Tibial artery (tissue), 4 donors: ENCODE measurements at regions not wholly inside any gene's neighbourhood (a gene's known extent, or its start where the extent isn't known, plus 50 kb on each side); places are given as distances from the start of the nearest gene placed in this dataset.
A peak's percentile ranks its signal among the peaks of the same experiment; 100 is the strongest.

Experiments used
- DNase-seq, 2 donors: peaks; one replicate each; pipeline ENCODE4 v3.0.0-alpha.2; 2019
- H3K27ac ChIP-seq, 2 donors: fragments of 200-600 bp; sonication (generic) in 1 of 2; 1 replicate in 1 of 2; 2 replicates in 1 of 2; pipeline ENCODE4 v1.5.1; 2018 to 2019; ENCODE audit warnings: mild to moderate bottlenecking in 1 of 2
- H3K27me3 ChIP-seq, 2 donors: fragments of 200-600 bp; sonication (generic) in 1 of 2; one replicate each; pipeline versions ENCODE4 v1.5.1 to v1.6.0; 2016 to 2019
- H3K36me3 ChIP-seq, 3 donors: fragments of 200-600 bp; sonication (generic) in 2 of 3; one replicate each; pipeline ENCODE4 v1.5.1; 2016 to 2019; ENCODE audit warnings: mild to moderate bottlenecking in 2 of 3
- H3K4me1 ChIP-seq, 4 donors: fragments of 200-600 bp; sonication (generic) in 2 of 4; 1 replicate in 3 of 4; 2 replicates in 1 of 4; pipeline ENCODE4 v1.5.1; 2016 to 2019
- H3K4me3 ChIP-seq, 2 donors: fragments of 200-600 bp; sonication (generic) in 1 of 2; 1 replicate in 1 of 2; 2 replicates in 1 of 2; pipeline ENCODE4 v1.5.1; 2018 to 2019; ENCODE audit warnings: mild to moderate bottlenecking in 2 of 2
- H3K9me3 ChIP-seq, 3 donors: fragments of 200-600 bp; sonication (generic) in 1 of 3; one replicate each; pipeline ENCODE4 v1.5.1; 2016 to 2019
- CTCF ChIP-seq, 2 experiments: fragments of 200-600 bp in 1 of 2; fragments of 450-650 bp in 1 of 2; IDR thresholded peaks; one replicate each; pipeline ENCODE4 v1.5.1; 2017 to 2019; ENCODE audit warnings: antibody characterized with exemption in 2 of 2, mild to moderate bottlenecking in 1 of 2, moderate library complexity in 1 of 2
- intact Hi-C: fragments of 100-400 bp; cut with DNase I; formaldehyde crosslinking; loops from one replicate; pipeline ENCODE4 v1.15.0; 2023; ENCODE audit warnings: low total_unique reads

- no peak for TF ChIP-seq CTCF (IDR thresholded peaks at IDR 0.05)
- DNase-seq, result no peak
- no peaks in the 10 kb centered on the region for H3K9me3 ChIP-seq
- intact Hi-C loops, result no loop called here
- no peaks in the 10 kb centered on the region for H3K4me1 ChIP-seq
- no peak overlapping the region for H3K4me3 ChIP-seq
- H3K27ac ChIP-seq, result no peak overlapping the region
- no peaks in the 10 kb centered on the region for H3K27me3 ChIP-seq
- H3K36me3 ChIP-seq, result no peaks in the 10 kb centered on the region
Measured at GRCh38 chr7:140247559-140247958, 70.8 kb upstream of the KDM7A start.

GRCh38 chr7:140245611-140246105 is 68.9 kb upstream of the KDM7A start:
- intact Hi-C loops, result no loop called here
- Histone ChIP-seq H3K4me3 (no peak overlapping the region), H3K4me1 (no peaks in the 10 kb centered on the region), H3K27ac (no peak overlapping the region), H3K27me3 (no peaks in the 10 kb centered on the region), H3K36me3 (no peaks in the 10 kb centered on the region), H3K9me3 (no peaks in the 10 kb centered on the region)
- DNase-seq, result no peak
- TF ChIP-seq CTCF (IDR thresholded peaks at IDR 0.05), result no peak

GRCh38 chr7:140242057-140243031 is 65.6 kb upstream of the KDM7A start:
- intact Hi-C loops, result no loop called here
- no peak for TF ChIP-seq CTCF (IDR thresholded peaks at IDR 0.05)
- H3K9me3 ChIP-seq, result no peaks in the 10 kb centered on the region
- no peak overlapping the region for H3K27ac ChIP-seq
- H3K36me3 ChIP-seq, result no peaks in the 10 kb centered on the region
- no peak overlapping the region for H3K4me3 ChIP-seq
- peaks cover 0 to 4% (median 0%) of the 10 kb centered on the region in 4 donors for H3K4me1 ChIP-seq
- peaks cover 0 to 7% of the 10 kb centered on the region in 2 donors for H3K27me3 ChIP-seq
- DNase-seq, result peak in 1 of 2 donors; percentile 41

- intact Hi-C loops, result no loop called here
- no peaks in the 10 kb centered on the region for H3K36me3 ChIP-seq
- H3K4me3 ChIP-seq, result no peak overlapping the region
- H3K9me3 ChIP-seq, result no peaks in the 10 kb centered on the region
- peaks cover 0 to 4% (median 0%) of the 10 kb centered on the region in 4 donors for H3K4me1 ChIP-seq
- peaks cover 0 to 7% of the 10 kb centered on the region in 2 donors for H3K27me3 ChIP-seq
- H3K27ac ChIP-seq, result no peak overlapping the region
- no peak for DNase-seq
- TF ChIP-seq CTCF (IDR thresholded peaks at IDR 0.05), result no peak
Measured at GRCh38 chr7:140239653-140239935, 62.8 kb upstream of the KDM7A start.

- Histone ChIP-seq H3K27ac (no peak overlapping the region), H3K4me1 (peaks cover 0 to 4% (median 0%) of the 10 kb centered on the region in 4 donors), H3K4me3 (no peak overlapping the region), H3K36me3 (no peaks in the 10 kb centered on the region), H3K27me3 (peaks cover 0 to 7% of the 10 kb centered on the region in 2 donors), H3K9me3 (no peaks in the 10 kb centered on the region)
- TF ChIP-seq CTCF (IDR thresholded peaks at IDR 0.05), result no peak
- intact Hi-C loops, result no loop called here
- DNase-seq, result no peak
Measured at GRCh38 chr7:140238778-140239652, 62.2 kb upstream of the KDM7A start.
